NCI-H1092 treated with DMSO at 0.1 percent for 48 hours (cell line): ENCODE measurements at regions not wholly inside any gene's neighbourhood (a gene's known extent, or its start where the extent isn't known, plus 50 kb on each side); places are given as distances from the start of the nearest gene placed in this dataset.

Experiments used
- DNase-seq: peaks from one replicate; lab custom pipeline; 2025; lab: John Stamatoyannopoulos, UW

GRCh38 chr6:23940466-23940865, 185.5 kb upstream of the NRSN1 start:
- no peak for DNase-seq

- DNase-seq: no peak
Observed at GRCh38 chr6:23951691-23952090, 174.3 kb upstream of the NRSN1 start.

GRCh38 chr6:23952245-23952644, 173.8 kb upstream of the NRSN1 start:
- DNase-seq: no peak

- DNase-seq: no peak
Observed at GRCh38 chr6:23953976-23954375, 172.0 kb upstream of the NRSN1 start.

GRCh38 chr6:23957017-23957416, 169.0 kb upstream of the NRSN1 start:
- no peak for DNase-seq

- no peak for DNase-seq
Observed at GRCh38 chr6:23964865-23965264, 161.2 kb upstream of the NRSN1 start.

GRCh38 chr6:23969344-23969743, 156.7 kb upstream of the NRSN1 start:
- DNase-seq: no peak

GRCh38 chr6:23977706-23978105, 148.3 kb upstream of the NRSN1 start:
- DNase-seq: no peak

- no peak for DNase-seq
Observed at GRCh38 chr6:23980965-23981364, 145.1 kb upstream of the NRSN1 start.

- DNase-seq: no peak
Observed at GRCh38 chr6:23981923-23982322, 144.1 kb upstream of the NRSN1 start.

- DNase-seq: no peak
Observed at GRCh38 chr6:23983735-23984134, 142.3 kb upstream of the NRSN1 start.

- no peak for DNase-seq
Observed at GRCh38 chr6:23985015-23985414, 141.0 kb upstream of the NRSN1 start.

- DNase-seq: no peak
Observed at GRCh38 chr6:23989885-23990533, 136.0 kb upstream of the NRSN1 start.

GRCh38 chr6:23994013-23994412, 132.0 kb upstream of the NRSN1 start:
- DNase-seq: no peak

- no peak for DNase-seq
Observed at GRCh38 chr6:24004062-24004461, 122.0 kb upstream of the NRSN1 start.

- no peak for DNase-seq
Observed at GRCh38 chr6:24004659-24005058, 121.4 kb upstream of the NRSN1 start.

GRCh38 chr6:24006254-24006653, 119.8 kb upstream of the NRSN1 start:
- DNase-seq: no peak

GRCh38 chr6:24009319-24009718, 116.7 kb upstream of the NRSN1 start:
- peak; percentile 71 for DNase-seq

- no peak for DNase-seq
Observed at GRCh38 chr6:24010133-24010532, 115.9 kb upstream of the NRSN1 start.

GRCh38 chr6:24016286-24016685, 109.7 kb upstream of the NRSN1 start:
- DNase-seq: no peak

GRCh38 chr6:24016857-24017256, 109.2 kb upstream of the NRSN1 start:
- no peak for DNase-seq

GRCh38 chr6:24019393-24019792, 106.6 kb upstream of the NRSN1 start:
- no peak for DNase-seq

- DNase-seq: no peak
Observed at GRCh38 chr6:24019830-24020229, 106.2 kb upstream of the NRSN1 start.

- no peak for DNase-seq
Observed at GRCh38 chr6:24026050-24026449, 100.0 kb upstream of the NRSN1 start.

GRCh38 chr6:24031496-24031895, 94.5 kb upstream of the NRSN1 start:
- DNase-seq: no peak
